GM23338 (cell line): ENCODE measurements at regions not wholly inside any gene's neighbourhood (a gene's known extent, or its start where the extent isn't known, plus 50 kb on each side); places are given as distances from the start of the nearest gene placed in this dataset.

Experiments used
- ATAC-seq: fragments of 200-7000 bp; cut with Tn5 transposase; 3 replicates; pipeline ENCODE4 v1.9.1; 2020
- DNase-seq: peaks from one replicate; pipeline ENCODE4 v3.0.0-alpha.2; 2015; ENCODE audit warnings: low spot score
- H2AFZ ChIP-seq: fragments of 200-600 bp; sonication (generic); 2 replicates; pipeline ENCODE4 v1.8.0; 2016; ENCODE audit warnings: antibody characterized with exemption, mild to moderate bottlenecking, moderate library complexity
- H3F3A ChIP-seq: fragments of 200-600 bp; sonication (generic); replicated peaks from 2 replicates; pipeline ENCODE4 v1.8.0; 2017; ENCODE audit warnings: antibody characterized with exemption, mixed run types, low read depth
- H3K27ac ChIP-seq: fragments of 200-600 bp; sonication (generic); 2 replicates; pipeline ENCODE4 v1.6.1; 2016; ENCODE audit warnings: low read depth
- H3K27me3 ChIP-seq: fragments of 200-600 bp; sonication (generic); 2 replicates; pipeline ENCODE4 v1.8.0; 2016; ENCODE audit warnings: mild to moderate bottlenecking, mixed run types, moderate library complexity; ENCODE audit not compliant: insufficient read depth
- H3K36me3 ChIP-seq: fragments of 200-600 bp; sonication (generic); 2 replicates; pipeline ENCODE4 v1.8.0; 2016; ENCODE audit warnings: mild to moderate bottlenecking; ENCODE audit not compliant: insufficient read depth
- H3K4me1 ChIP-seq: fragments of 200-600 bp; sonication (generic); 2 replicates; pipeline ENCODE4 v1.8.0; 2016; ENCODE audit warnings: mild to moderate bottlenecking, moderate library complexity; ENCODE audit not compliant: insufficient read depth
- H3K4me2 ChIP-seq: fragments of 200-600 bp; sonication (generic); 2 replicates; pipeline ENCODE4 v1.7.1; 2017; ENCODE audit warnings: mixed run types
- H3K4me3 ChIP-seq: fragments of 200-600 bp; sonication (generic); 2 replicates; pipeline ENCODE4 v1.6.1; 2016; ENCODE audit warnings: mixed run types
- H3K79me2 ChIP-seq: fragments of 200-600 bp; sonication (generic); replicated peaks from 2 replicates; pipeline ENCODE4 v1.8.0; 2017; ENCODE audit warnings: mild to moderate bottlenecking; ENCODE audit not compliant: insufficient read depth
- H3K9me2 ChIP-seq: fragments of 200-600 bp; sonication (generic); 2 replicates; pipeline ENCODE4 v1.8.0; 2017; ENCODE audit not compliant: insufficient read depth
- H4K20me1 ChIP-seq: fragments of 200-600 bp; sonication (generic); replicated peaks from 2 replicates; pipeline ENCODE4 v1.8.0; 2017; ENCODE audit warnings: mild to moderate bottlenecking; ENCODE audit not compliant: insufficient read depth
- H3K27ac Mint-ChIP-seq: 2 replicates; pipeline ENCODE4 v1.8.0; 2020; ENCODE audit warnings: inconsistent platforms, mild to moderate bottlenecking, moderate library complexity, mixed read lengths
- H3K27me3 Mint-ChIP-seq: 3 replicates; pipeline ENCODE4 v1.8.0; 2022; ENCODE audit warnings: low read depth, mild to moderate bottlenecking, moderate library complexity, mixed read lengths, inconsistent platforms; ENCODE audit not compliant: insufficient read depth, poor library complexity
- H3K36me3 Mint-ChIP-seq: 3 replicates; pipeline ENCODE4 v1.8.0; 2021; ENCODE audit warnings: low read depth, mild to moderate bottlenecking, inconsistent platforms, moderate library complexity, mixed read lengths
- H3K4me1 Mint-ChIP-seq: 3 replicates; pipeline ENCODE4 v1.8.0; 2020; ENCODE audit warnings: mild to moderate bottlenecking, inconsistent platforms, mixed read lengths
- H3K4me3 Mint-ChIP-seq: 3 replicates; pipeline ENCODE4 v1.8.0; 2021; ENCODE audit warnings: moderate library complexity, mild to moderate bottlenecking, inconsistent platforms, mixed read lengths
- H3K9me3 Mint-ChIP-seq: 3 replicates; pipeline ENCODE4 v1.8.0; 2020; ENCODE audit warnings: moderate library complexity, mild to moderate bottlenecking, inconsistent platforms, mixed read lengths
- CREB1 ChIP-seq: fragments of 250-450 bp; sonication (Bioruptor Pico); IDR thresholded peaks from 2 replicates; pipeline ENCODE4 v1.5.0; 2020; ENCODE audit warnings: low read depth, mild to moderate bottlenecking, moderate library complexity
- ETS1 ChIP-seq: IDR thresholded peaks from 2 replicates; pipeline ENCODE4 v1.6.1; 2016; ENCODE audit warnings: antibody characterized with exemption
- EZH2 ChIP-seq: fragments of 200-600 bp; sonication (generic); IDR thresholded peaks from one replicate; pipeline ENCODE4 v1.8.0; 2017; ENCODE audit warnings: antibody characterized with exemption, mild to moderate bottlenecking, low read depth; ENCODE audit not compliant: unreplicated experiment
- EZH2phosphoT487 ChIP-seq: fragments of 200-600 bp; sonication (generic); IDR thresholded peaks from one replicate; pipeline ENCODE4 v1.8.1; 2018; ENCODE audit warnings: antibody characterized with exemption; ENCODE audit not compliant: unreplicated experiment
- JUNB ChIP-seq: IDR thresholded peaks from one replicate; pipeline ENCODE4 v1.6.1; 2016; ENCODE audit warnings: antibody characterized with exemption; ENCODE audit not compliant: unreplicated experiment
- NANOG ChIP-seq: IDR thresholded peaks from 2 replicates; pipeline ENCODE4 v1.6.1; 2016; ENCODE audit warnings: antibody characterized with exemption, borderline replicate concordance
- POLR2AphosphoS5 ChIP-seq: IDR thresholded peaks from 2 replicates; pipeline ENCODE4 v1.6.1; 2016; ENCODE audit warnings: antibody characterized with exemption, low read depth
- STAT1 ChIP-seq: IDR thresholded peaks from one replicate; pipeline ENCODE4 v1.6.1; 2016; ENCODE audit warnings: antibody characterized with exemption; ENCODE audit not compliant: unreplicated experiment
- ZNF331 ChIP-seq: fragments of 250-450 bp; sonication (Bioruptor Pico); IDR thresholded peaks from 2 replicates; pipeline ENCODE4 v1.5.0; 2020; ENCODE audit warnings: low read depth, mild to moderate bottlenecking, moderate library complexity
- TF ChIP-seq, protein P1 (sequence below): IDR thresholded peaks from one replicate; pipeline ENCODE4 v1.6.1; 2018; ENCODE audit warnings: antibody characterized with exemption; ENCODE audit not compliant: unreplicated experiment
- TF ChIP-seq, protein P2 (sequence below), 2 experiments: fragments of 200-600 bp in 1 of 2; sonication (generic) in 1 of 2; conservative IDR thresholded peaks; 2 replicates each; pipeline versions ENCODE4 v1.5.1 to v1.6.1; 2016 to 2017; ENCODE audit warnings: antibody characterized with exemption in 2 of 2, low read depth in 2 of 2, mild to moderate bottlenecking in 2 of 2, moderate library complexity in 1 of 2

GRCh38 chr18:1522249-1522615 is 617.6 kb downstream of the ADCYAP1 start:
- H3K4me2 ChIP-seq, result no peak overlapping the region
- no peaks in the 10 kb centered on the region for H3K36me3 ChIP-seq
- H4K20me1 ChIP-seq, result no peaks in the 10 kb centered on the region
- Mint-ChIP-seq H3K27ac (no peak overlapping the region), H3K27me3 (peaks cover 3% of the 10 kb centered on the region), H3K4me1 (peaks cover 4% of the 10 kb centered on the region; the same call in 1 of the 3 replicates), H3K36me3 (peaks cover 8% of the 10 kb centered on the region), H3K9me3 (peaks cover 7% of the 10 kb centered on the region), H3K4me3 (no peak overlapping the region)
- no peak for TF ChIP-seq STAT1
- TF ChIP-seq ZNF331 (CRISPR knock-in tag), result no peak
- no peak for TF ChIP-seq EZH2
- no peak overlapping the region for H3K27ac ChIP-seq
- H3K4me3 ChIP-seq, result no peak overlapping the region
- no peaks in the 10 kb centered on the region for H3K79me2 ChIP-seq
- no peak overlapping the region for H2AFZ ChIP-seq
- DNase-seq, result no peak
- no peaks in the 10 kb centered on the region for H3K27me3 ChIP-seq
- no peaks in the 10 kb centered on the region for H3F3A ChIP-seq
- H3K9me2 ChIP-seq, result no peaks in the 10 kb centered on the region
- no peak for ATAC-seq
- no peaks in the 10 kb centered on the region for H3K4me1 ChIP-seq

DNA sequence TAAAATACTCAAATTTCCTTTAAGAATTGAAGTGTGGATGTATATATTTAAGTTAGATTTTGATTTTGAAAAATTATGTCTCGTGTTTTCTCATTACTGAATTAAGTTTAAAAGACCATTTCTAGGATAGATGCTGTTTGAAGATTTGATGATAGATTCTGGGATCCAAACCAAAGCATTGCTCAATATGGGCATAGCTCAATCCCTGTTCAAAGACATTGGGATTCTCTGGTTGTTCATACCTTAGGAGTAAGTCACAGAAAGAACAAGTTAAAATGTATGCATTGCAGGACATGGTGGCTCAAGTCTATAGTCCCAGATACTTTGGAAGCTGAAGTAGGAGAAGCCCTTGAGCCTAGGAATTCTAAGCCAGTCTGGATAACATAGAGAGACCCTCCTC is 622.3 kb downstream of the ADCYAP1 start:
- Histone ChIP-seq H3F3A (no peaks in the 10 kb centered on the region), H3K4me2 (no peak overlapping the region), H3K27me3 (no peaks in the 10 kb centered on the region), H4K20me1 (no peaks in the 10 kb centered on the region), H3K4me3 (no peak overlapping the region), H3K36me3 (no peaks in the 10 kb centered on the region), H3K79me2 (no peaks in the 10 kb centered on the region), H2AFZ (no peak overlapping the region), H3K27ac (no peak overlapping the region), H3K9me2 (no peaks in the 10 kb centered on the region), H3K4me1 (no peaks in the 10 kb centered on the region)
- ATAC-seq (no peak), DNase-seq (no peak)
- Mint-ChIP-seq H3K4me3 (no peak overlapping the region), H3K27ac (no peak overlapping the region), H3K27me3 (peaks cover 3% of the 10 kb centered on the region), H3K36me3 (peaks cover 6% of the 10 kb centered on the region), H3K9me3 (peaks cover 4% of the 10 kb centered on the region), H3K4me1 (peaks cover 2% of the 10 kb centered on the region; the same call in 1 of the 3 replicates)
- TF ChIP-seq, protein P1, sequence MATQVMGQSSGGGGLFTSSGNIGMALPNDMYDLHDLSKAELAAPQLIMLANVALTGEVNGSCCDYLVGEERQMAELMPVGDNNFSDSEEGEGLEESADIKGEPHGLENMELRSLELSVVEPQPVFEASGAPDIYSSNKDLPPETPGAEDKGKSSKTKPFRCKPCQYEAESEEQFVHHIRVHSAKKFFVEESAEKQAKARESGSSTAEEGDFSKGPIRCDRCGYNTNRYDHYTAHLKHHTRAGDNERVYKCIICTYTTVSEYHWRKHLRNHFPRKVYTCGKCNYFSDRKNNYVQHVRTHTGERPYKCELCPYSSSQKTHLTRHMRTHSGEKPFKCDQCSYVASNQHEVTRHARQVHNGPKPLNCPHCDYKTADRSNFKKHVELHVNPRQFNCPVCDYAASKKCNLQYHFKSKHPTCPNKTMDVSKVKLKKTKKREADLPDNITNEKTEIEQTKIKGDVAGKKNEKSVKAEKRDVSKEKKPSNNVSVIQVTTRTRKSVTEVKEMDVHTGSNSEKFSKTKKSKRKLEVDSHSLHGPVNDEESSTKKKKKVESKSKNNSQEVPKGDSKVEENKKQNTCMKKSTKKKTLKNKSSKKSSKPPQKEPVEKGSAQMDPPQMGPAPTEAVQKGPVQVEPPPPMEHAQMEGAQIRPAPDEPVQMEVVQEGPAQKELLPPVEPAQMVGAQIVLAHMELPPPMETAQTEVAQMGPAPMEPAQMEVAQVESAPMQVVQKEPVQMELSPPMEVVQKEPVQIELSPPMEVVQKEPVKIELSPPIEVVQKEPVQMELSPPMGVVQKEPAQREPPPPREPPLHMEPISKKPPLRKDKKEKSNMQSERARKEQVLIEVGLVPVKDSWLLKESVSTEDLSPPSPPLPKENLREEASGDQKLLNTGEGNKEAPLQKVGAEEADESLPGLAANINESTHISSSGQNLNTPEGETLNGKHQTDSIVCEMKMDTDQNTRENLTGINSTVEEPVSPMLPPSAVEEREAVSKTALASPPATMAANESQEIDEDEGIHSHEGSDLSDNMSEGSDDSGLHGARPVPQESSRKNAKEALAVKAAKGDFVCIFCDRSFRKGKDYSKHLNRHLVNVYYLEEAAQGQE, result no peak
- TF ChIP-seq, protein P2, sequence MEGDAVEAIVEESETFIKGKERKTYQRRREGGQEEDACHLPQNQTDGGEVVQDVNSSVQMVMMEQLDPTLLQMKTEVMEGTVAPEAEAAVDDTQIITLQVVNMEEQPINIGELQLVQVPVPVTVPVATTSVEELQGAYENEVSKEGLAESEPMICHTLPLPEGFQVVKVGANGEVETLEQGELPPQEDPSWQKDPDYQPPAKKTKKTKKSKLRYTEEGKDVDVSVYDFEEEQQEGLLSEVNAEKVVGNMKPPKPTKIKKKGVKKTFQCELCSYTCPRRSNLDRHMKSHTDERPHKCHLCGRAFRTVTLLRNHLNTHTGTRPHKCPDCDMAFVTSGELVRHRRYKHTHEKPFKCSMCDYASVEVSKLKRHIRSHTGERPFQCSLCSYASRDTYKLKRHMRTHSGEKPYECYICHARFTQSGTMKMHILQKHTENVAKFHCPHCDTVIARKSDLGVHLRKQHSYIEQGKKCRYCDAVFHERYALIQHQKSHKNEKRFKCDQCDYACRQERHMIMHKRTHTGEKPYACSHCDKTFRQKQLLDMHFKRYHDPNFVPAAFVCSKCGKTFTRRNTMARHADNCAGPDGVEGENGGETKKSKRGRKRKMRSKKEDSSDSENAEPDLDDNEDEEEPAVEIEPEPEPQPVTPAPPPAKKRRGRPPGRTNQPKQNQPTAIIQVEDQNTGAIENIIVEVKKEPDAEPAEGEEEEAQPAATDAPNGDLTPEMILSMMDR (conservative IDR thresholded peaks at IDR 0.05; ENCODE audit: low read depth in 2 of 2), result no peak
- no peak for TF ChIP-seq STAT1
- TF ChIP-seq ETS1, result no peak
- no peak for TF ChIP-seq NANOG
- TF ChIP-seq CREB1 (CRISPR knock-in tag), result no peak
- TF ChIP-seq POLR2AphosphoS5, result no peak
- TF ChIP-seq JUNB, result no peak
- TF ChIP-seq EZH2phosphoT487, result no peak
